ENCODE measurements at regions not wholly inside any gene's neighbourhood (a gene's known extent, or its start where the extent isn't known, plus 50 kb on each side); places are given as distances from the start of the nearest gene placed in this dataset.

GRCh38 chr5:53403758-53404157 is 76.7 kb upstream of the FST start:
- H3F3A ChIP-seq (ENCODE audit: insufficient read depth, low read depth), result peaks cover 4% of the 10 kb centered on the region
- H3K27me3 ChIP-seq (ENCODE audit: insufficient read depth, low read depth), result no peaks in the 10 kb centered on the region
- POLR2A ChIA-PET (ENCODE audit: unreplicated experiment), result no interaction called here
- no peak overlapping the region for H3K27ac ChIP-seq
- H2AFZ ChIP-seq, result no peak overlapping the region
- no TSS peak for BruUV-seq (replicated peaks)
- CTCF ChIA-PET, result no interaction called here
- H3K9me2 ChIP-seq (ENCODE audit: insufficient read depth), result no peaks in the 10 kb centered on the region
- no peaks in the 10 kb centered on the region for H3K36me3 ChIP-seq (ENCODE audit: low read depth)
- no peak for DNase-seq
- no peaks in the 10 kb centered on the region for H3K79me2 ChIP-seq (ENCODE audit: low read depth)
- H3K4me2 ChIP-seq, result no peak overlapping the region
- H3K4me1 ChIP-seq (replicated peaks; ENCODE audit: insufficient read depth), result peaks cover 19% of the 10 kb centered on the region; the same call in 1 of the 2 replicates
- H3K4me3 ChIP-seq, result no peak overlapping the region
- intact Hi-C loops (cut with micrococcal nuclease; ENCODE audit: unreplicated experiment), result no loop called here
- TF ChIP-seq CTCF (conservative IDR thresholded peaks at IDR 0.05) (no peak), EZH2 (IDR thresholded peaks at IDR 0.05; ENCODE audit: low read depth) (no peak)
- peaks cover 19% of the 10 kb centered on the region; the same call in 1 of the 2 replicates for H3K9me3 ChIP-seq (ENCODE audit: insufficient read depth, low read depth)
- H4K20me1 ChIP-seq (ENCODE audit: insufficient read depth), result no peaks in the 10 kb centered on the region

GRCh38 chr5:53405396-53405795 is 75.0 kb upstream of the FST start:
- no peak overlapping the region for H3K4me3 ChIP-seq
- H3K9me3 ChIP-seq (ENCODE audit: insufficient read depth, low read depth), result peaks cover 19% of the 10 kb centered on the region; the same call in 1 of the 2 replicates
- ChIA-PET CTCF (no interaction called here), POLR2A (ENCODE audit: unreplicated experiment) (no interaction called here)
- no peaks in the 10 kb centered on the region for H4K20me1 ChIP-seq (ENCODE audit: insufficient read depth)
- H3K79me2 ChIP-seq (ENCODE audit: low read depth), result no peaks in the 10 kb centered on the region
- no TSS peak for BruUV-seq (replicated peaks)
- H3K27me3 ChIP-seq (ENCODE audit: insufficient read depth, low read depth), result no peaks in the 10 kb centered on the region
- DNase-seq, result no peak
- H3K36me3 ChIP-seq (ENCODE audit: low read depth), result no peaks in the 10 kb centered on the region
- peaks cover 19% of the 10 kb centered on the region; the same call in 1 of the 2 replicates for H3K4me1 ChIP-seq (replicated peaks; ENCODE audit: insufficient read depth)
- intact Hi-C loops (cut with micrococcal nuclease; ENCODE audit: unreplicated experiment), result no loop called here
- H3K4me2 ChIP-seq, result no peak overlapping the region
- H3K9me2 ChIP-seq (ENCODE audit: insufficient read depth), result no peaks in the 10 kb centered on the region
- peaks cover 4% of the 10 kb centered on the region for H3F3A ChIP-seq (ENCODE audit: insufficient read depth, low read depth)
- no peak for TF ChIP-seq CTCF (conservative IDR thresholded peaks at IDR 0.05)
- TF ChIP-seq EZH2 (IDR thresholded peaks at IDR 0.05; ENCODE audit: low read depth), result no peak
- no peak overlapping the region for H3K27ac ChIP-seq
- no peak overlapping the region for H2AFZ ChIP-seq

GRCh38 chr5:53406630-53407316 is 73.7 kb upstream of the FST start:
- no peak overlapping the region for H3K4me2 ChIP-seq
- ChIA-PET CTCF (interaction anchor here (0.6 kb wide), 1 partner anchor 52 kb away, joined by 6 read pairs; no protein-coding TSS in a partner anchor), POLR2A (ENCODE audit: unreplicated experiment) (interaction anchor here (0.6 kb wide), 1 partner anchor 607 kb away, joined by 3 read pairs; no protein-coding TSS in a partner anchor)
- no peaks in the 10 kb centered on the region for H3K36me3 ChIP-seq (ENCODE audit: low read depth)
- intact Hi-C loops (cut with micrococcal nuclease; ENCODE audit: unreplicated experiment), result no loop called here
- H3F3A ChIP-seq (ENCODE audit: insufficient read depth, low read depth), result peaks cover 4% of the 10 kb centered on the region
- DNase-seq, result peak; percentile 27 to 85
- H3K4me1 ChIP-seq (replicated peaks; ENCODE audit: insufficient read depth), result peaks cover 19% of the 10 kb centered on the region; the same call in 1 of the 2 replicates
- no peaks in the 10 kb centered on the region for H4K20me1 ChIP-seq (ENCODE audit: insufficient read depth)
- H3K27ac ChIP-seq, result peak overlapping the region; percentile 40; the same call in 1 of the 2 replicates
- H3K27me3 ChIP-seq (ENCODE audit: insufficient read depth, low read depth), result no peaks in the 10 kb centered on the region
- no peak overlapping the region for H3K4me3 ChIP-seq
- H3K9me2 ChIP-seq (ENCODE audit: insufficient read depth), result no peaks in the 10 kb centered on the region
- no peak overlapping the region for H2AFZ ChIP-seq
- H3K9me3 ChIP-seq (ENCODE audit: insufficient read depth, low read depth), result peaks cover 19% of the 10 kb centered on the region; the same call in 1 of the 2 replicates
- TF ChIP-seq CTCF (conservative IDR thresholded peaks at IDR 0.05) (no peak), EZH2 (IDR thresholded peaks at IDR 0.05; ENCODE audit: low read depth) (no peak)
- H3K79me2 ChIP-seq (ENCODE audit: low read depth), result no peaks in the 10 kb centered on the region
- BruUV-seq (replicated peaks), result no TSS peak

Measured in PC-9 (cell line).